ENCODE measurements at regions not wholly inside any gene's neighbourhood (a gene's known extent, or its start where the extent isn't known, plus 50 kb on each side); places are given as distances from the start of the nearest gene placed in this dataset.

DNA sequence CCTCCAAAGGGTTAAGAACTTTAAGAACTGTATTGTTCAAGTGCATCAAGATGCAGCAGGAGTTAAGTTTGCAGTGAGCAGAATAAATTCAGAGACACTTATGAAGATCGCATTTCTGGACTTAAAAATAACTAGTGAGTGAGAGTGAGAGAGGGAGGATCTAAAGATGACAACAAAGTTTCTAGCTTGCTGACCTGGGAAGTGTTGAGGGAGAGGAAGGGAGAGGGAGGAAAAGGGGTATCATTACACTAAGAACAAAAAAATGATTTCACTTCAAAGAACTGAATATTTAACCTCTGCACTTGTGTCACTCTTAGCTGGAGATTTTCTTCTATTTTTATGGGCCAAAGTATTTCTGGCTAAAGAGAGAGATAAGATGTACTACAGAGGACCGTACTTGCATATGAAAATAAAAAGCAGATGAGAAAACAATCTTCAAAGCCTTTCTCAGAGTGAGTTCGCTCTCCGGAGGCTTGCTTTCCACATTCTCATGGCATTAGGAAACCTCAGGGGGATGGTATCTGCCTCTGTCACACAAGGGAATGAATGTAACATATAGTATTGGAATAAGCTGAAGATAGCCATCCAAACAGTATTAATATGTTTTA is 91.4 kb upstream of the TJP1 start:
- no peak for DNase-seq

DNA sequence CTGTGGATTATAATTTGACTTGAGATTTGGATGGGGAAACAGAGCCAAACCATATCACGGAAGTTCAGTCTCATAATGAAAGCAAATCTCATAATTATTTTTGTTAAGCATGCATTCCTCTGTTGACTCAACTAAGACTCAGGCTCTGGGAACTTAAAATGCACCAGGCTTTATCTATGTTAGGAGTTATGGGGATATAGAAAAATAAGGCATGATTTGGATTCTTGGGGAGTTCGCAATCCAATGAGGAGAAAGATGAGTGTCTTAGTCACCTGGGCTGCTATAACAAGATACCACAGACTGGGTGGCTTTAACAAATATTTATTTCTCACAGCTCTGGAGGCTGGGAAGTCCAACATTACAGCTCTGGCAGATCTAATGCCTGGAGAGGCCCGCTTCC is 89.4 kb upstream of the TJP1 start:
- DNase-seq: no peak

DNA sequence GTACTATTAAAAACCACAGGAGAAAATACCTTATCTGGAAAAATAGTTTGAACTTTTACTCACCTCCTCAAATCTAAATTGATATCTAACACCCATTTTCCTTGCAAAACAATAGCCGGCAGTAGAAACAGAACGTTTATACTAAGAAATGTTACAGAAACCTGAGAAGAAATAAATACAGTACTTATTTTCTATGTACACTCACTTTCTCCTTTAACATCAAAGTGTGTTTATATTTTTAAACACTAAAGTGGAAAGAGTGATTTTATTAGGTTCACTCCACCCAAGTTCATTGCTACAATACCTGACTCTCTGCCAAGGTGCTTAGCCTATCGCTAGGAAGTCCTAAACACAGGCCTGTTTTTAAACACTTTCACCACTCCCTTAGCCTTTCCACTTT is 87.8 kb upstream of the TJP1 start:
- no peak for DNase-seq

DNA sequence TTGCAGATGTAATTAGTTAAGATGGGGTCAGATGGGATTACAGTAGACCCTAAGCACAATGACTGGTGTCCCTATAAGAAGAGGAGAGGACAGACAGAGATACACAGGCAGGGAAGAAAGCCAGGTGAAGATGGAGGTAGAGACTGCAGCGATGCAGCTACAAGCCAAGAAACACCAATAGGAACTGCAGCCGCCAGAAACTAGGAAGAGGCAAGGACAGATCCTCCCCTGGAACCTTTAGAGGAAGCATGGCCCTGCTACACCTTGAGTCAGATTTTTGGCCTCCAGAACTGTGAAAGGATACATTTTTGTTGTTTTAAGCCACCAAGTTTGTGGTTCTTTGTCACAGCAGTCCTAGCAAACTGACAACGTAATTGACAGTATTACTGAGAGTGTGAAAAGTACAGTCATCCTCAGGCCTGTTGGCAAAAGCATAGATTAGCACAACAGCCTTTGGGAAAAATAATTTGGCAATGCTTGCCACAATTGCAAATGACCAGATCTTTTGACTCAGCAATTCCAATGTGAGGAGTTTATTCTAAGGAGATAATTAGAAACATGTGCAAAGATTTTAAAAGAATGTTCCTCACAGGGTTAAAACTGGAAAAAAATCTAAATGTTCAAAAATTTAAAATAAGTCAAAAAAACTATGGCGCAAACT is 82.6 kb upstream of the TJP1 start:
- no peak for DNase-seq

DNA sequence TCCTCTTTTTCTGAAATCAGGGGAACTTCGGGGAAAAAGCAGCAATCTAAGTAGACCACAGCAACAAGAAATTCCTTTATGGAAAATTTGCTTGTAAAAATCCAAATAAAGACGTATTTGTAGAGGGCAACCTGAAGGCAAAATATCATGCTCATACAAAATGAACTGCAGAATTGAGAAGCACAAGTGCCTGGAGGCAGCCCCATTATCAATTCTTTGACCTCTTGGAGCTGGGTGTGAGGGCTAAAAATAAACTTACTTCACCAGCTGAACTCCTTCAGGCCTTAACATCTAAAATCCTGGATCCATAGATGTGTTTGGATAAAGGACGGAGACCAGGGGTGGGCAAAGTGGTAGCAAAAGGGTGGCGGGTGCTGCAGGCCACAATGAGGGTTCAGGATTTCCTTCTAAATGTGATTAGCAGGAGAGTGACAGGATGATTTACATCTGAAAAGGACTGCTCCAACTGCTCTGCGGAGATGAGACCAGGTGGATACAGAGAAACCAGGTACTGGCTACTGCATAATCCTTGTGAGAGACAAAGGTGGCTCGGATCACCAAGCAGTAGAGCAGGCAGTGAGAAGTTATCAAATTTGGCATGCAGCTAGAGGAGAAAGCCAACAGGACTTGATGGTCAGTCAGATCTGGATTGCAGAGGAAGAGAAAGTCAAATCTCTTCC is 81.7 kb upstream of the TJP1 start:
- DNase-seq: no peak

DNA sequence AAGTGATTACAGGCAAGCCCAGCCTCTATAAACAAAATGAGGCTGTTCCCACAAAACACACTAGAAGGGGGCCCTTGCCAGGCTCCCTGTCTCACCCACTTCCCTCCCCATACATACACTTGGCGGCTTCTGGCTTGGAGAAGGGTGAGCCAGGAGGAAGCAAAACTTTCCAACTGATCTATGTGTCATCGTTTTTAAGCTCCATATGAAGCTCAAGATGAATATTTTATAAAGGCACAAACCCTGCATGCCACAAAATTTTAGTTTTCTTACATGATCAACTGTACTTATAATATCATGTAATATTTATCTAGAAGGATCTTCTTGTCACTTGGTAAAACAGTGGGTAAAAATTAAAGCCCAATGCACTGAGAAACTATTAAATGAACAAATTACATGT is 80.8 kb upstream of the TJP1 start:
- no peak for DNase-seq

DNA sequence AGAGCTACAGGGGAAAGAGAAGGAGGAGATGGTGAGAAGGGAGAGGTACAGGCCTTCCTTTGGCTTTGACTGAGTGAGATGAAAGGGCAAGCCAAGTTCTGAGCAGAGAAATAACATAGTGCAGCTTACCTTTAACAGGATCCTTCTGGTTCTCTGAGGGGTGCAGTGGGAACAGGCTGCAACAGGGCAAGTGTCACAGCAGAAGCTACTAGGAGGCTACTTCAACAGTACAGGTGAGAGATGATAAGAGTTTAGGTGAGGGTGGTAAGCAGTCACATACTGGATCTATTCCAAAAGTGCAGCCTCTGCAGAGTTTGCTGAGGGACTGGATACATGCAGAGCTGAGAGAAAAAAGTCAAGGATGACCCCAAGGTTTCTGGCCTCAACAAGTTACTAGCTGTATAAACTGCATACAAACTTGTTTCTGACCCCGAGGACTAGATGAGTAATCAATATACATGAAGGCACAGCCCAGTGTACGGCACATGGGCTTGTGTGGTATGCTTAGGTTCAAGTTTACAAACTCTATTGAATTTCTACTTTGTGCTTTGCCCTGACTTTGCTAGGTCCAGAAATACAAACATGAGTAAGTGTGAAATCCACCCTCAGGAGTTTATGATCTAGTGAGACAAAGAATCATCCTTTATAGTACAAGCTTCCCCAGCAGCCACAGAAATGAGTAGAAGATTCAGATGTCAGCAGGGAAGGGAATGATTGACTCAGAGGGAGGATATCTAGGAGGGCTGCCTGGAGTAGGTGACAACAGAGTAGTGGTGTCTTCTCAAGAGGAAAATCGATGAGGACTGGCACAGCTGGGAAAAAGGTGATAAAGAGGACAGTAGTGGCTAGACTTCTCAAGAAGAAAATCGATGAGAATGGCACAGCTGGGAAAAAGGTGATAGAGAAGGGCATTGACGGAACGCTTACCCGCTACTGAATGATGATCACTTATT is 78.2 kb upstream of the TJP1 start:
- DNase-seq: no peak

DNA sequence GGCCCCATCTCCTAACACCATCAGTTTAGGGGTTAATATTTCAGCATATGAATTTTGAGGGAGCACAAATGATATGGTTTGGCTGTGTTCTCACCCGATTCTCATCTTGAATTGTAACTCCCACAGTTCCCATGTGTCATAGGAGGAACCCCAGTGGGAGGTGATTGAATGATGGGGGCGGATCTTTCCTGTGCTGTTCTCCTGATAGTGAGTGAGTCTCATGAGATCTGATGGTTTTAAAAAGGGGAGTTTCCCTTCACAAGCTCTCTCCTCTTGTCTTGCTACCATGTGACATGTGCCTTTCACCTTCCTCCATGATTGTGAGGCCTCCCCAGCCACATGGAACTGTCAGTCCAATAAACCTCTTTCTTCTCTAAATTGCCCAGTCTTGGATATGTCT is 73.8 kb upstream of the TJP1 start:
- no peak for DNase-seq

DNA sequence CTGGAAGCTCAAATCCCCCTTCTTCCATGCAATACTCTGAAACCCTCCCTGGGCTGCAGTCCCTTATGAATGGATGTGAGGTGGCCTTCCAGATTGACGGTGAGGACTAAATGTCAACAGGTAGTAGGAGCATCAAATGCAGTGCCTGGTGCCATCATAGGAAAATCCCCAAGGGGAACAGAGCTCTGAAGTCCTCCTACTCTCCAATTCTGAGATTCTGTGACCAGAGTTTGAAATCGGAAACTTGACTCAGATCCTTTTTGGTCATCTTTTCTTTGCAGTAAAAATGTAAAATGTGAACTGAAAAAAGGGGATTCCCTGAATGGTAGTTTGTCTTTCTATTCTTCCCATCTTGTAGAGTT is 68.8 kb upstream of the TJP1 start:
- no peak for DNase-seq

DNA sequence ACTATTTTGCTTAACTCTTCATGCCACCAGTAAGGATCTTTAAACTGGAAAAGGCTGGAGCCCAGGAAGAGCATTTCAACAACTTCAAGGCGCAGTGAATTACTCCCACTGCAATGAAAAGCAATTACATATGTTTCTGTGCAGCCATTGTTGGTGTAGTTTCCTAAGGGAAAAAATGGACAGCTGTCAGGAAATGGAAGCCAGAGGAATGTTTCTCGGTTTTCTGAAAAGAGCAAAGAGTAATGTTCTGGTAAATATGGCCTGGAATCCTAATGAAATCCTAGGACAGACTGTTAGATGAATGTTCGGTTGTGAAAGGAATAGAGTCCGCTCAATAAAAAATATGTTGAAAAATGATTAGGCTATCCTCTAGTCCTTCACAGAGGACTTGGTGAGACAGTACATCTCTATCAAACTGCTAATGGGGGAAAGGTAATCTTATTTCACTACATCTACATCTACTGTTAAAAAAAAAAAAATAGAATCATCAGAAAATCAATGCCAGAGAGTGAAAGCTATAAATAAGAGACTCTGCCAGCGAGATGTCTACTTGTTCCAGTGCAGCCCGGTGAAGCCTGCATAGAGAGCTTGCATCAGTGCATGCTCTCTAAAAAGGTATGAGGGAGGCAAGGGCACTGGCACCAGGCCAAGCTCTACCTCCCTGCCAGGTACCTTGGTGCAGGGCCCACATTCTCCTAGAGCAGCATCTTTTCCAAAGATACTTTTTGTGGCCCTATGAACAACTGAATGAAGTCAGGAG is 68.2 kb upstream of the TJP1 start:
- DNase-seq: no peak

DNA sequence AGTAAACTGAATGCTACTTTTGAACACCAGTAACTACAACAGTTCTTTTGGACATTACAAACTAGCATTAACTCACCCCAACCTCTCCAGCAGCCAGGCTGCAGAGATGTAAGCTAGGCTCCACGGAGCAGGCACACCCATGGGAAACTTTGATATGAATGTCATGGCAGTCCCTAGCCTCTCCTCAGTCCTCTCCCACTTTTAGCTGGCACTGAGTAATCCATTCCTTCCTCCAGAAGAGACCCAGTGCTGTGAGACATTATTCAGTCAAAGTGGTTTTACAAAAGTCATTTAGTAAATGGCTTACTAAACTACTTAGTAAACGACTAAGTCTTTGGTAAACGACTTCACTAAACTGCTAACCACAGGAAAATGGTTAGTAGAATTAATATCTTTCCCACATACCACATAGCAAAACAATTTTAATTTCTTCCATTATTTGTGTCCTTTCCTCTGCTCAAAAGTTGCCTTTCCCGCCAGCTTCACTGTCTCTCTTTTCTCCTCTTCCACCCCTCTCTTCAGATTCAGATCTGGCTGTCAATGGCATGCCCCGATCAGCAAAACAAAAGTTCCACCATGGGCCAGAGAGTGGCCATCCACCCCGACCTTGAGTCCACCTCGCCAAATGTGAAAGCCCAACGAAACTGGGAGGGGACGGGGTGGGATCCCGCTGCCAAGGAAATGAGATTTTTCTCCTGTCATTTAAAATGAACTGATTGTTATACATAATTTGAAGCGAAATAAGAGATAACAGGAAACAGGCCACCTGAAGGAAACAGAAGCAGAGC is 67.5 kb upstream of the TJP1 start:
- no peak for DNase-seq

DNA sequence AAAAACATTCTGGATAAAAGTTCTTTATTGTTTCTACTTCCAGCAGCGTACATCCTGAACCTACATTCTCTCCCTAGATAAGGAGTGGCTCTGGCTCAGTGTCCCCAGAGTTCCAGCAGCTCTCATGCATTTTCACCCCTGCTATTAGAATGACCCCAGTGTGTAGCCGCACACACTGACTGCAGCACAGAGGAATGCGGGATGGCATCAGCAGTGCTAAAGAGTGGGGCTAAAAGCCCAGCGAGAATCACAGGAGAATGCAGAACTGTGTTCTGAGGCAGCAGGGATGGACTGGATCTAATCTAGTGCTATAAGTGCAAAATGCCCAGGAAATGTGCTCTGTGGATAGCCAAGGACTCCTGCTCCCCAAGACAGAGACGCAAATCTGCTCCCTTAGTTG is 66.4 kb upstream of the TJP1 start:
- no peak for DNase-seq

DNA sequence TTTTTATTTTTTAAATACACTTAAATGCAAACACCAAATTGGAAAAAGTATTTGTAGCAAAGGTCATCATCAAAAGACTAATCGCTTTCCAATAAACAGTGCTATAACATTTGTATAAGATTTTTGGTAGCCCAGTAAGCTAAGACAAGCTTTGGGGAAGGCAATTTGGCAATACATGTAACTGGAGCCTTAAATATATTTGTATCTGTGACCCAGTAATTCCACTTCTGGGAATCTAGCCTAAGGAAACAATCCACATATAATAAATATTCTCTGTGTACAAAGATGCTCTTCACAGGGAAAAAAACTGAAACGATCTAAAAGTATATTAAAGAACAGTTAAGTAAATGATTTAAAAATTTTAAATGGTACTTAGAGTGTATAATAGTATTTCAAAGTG is 65.5 kb upstream of the TJP1 start:
- DNase-seq: no peak

DNA sequence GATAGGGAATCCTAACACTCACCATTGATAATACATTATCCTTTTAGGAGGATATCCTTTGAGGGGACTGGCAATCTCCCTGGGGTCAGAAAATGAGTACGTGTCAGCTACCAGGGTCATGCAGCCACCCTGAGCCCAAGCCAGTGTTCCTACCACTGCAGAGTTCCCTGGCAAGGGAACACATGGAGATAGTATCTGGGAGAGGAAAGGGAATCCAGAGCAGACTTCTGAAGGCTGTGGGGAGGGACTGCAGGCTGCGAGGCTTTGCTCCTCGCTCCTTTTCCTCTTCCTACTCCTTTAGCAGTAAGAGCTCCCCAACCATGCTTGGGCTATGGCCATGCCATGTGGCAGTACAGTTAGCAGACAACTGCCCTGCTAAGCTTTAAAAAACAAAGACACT is 62.9 kb upstream of the TJP1 start:
- no peak for DNase-seq

DNA sequence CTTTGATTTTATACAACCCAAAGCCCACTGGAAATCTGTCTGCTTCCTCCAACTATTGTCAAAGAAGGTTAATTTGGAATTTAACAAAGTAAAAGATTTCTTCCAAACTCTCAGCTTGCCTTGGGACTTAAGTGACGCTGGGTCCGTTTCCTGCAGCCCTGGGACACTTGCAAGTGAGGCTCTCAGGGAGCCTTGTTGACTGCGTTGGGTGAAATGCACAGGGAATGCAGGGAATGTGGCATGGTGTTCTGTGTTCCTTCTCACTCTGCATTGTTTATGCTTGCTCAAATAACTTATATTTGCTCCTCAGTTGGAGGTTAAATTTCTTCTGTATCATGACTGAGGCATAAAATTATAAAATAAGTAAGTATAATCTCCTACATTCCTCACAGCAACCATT is 60.9 kb upstream of the TJP1 start:
- no peak for DNase-seq

DNA sequence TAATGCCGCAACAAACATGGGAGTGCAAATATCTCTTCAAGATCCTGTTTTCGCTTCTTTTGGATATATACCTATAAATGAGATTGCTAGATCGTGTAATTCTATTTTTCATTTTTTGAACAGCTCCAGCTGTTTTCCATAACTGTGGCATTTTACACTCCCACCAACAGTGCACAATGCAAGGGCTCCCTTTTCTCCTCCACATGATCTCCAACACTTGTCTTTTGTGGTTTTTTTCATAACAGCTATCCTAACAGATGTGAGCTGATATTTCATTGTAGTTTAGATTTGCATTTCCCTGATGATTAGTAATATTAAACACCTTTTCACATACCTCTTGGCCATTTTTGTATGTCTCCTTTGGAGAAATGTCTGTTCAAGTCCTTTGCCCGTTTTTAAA is 58.6 kb upstream of the TJP1 start:
- no peak for DNase-seq

DNA sequence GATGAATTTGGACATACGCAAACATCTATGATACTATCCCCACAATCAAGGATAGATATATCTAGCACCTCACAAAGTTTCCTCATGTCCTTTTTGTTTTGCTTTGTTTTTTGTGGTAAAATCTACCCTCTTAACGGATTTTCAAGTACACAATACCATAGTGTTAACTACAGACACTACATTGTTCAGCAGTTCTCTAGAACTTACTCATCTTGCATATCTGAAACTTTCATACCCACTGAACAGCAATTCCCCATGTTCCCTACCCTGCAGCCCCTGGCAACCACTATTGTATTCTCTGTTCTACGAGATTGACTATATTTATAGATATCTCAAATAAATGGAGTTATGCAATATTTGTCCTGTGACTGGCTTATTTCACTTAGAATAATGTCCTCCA is 58.1 kb upstream of the TJP1 start:
- no peak for DNase-seq

DNA sequence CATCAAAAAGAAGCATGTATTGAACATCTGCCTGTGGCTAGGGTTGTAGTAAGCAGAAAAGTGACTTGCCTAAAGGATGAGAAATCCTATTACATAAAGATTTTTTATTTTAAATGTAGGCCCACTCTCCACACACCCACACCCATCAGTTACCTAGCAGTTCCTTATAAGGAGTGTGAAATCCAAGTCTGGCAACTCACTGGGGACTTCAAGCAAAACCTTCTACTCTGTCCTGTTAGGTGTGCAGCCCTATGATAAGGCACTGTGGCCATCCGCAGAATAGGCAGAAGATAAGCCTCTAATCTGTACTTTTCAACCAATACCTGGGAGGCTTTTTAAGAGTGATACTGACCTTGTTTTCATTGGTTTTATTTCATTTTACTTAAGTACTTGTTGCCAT is 52.7 kb upstream of the TJP1 start:
- DNase-seq: no peak

DNA sequence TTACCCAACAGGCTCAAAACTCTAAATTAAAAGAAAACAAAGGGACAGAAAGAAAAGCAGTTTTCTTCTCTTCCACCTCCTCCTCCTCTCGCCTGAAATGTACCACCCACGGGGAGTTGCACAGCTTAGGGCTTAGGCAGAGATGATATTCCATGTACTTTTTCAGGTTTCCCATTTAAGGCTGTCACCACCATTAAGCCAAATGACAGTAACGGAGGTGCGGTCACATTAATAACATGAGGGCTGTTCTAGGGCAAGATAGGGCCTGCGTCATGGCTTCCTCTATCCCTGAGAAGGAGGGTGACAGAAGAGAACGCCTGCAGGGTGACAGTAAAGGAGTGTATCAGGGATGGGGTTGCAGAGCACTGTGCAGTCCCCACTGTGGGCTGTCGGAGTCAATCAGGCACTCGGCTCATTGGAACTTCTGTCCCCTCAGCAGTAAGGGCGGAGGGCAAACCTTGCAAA is 51.7 kb upstream of the TJP1 start:
- DNase-seq: no peak

DNA sequence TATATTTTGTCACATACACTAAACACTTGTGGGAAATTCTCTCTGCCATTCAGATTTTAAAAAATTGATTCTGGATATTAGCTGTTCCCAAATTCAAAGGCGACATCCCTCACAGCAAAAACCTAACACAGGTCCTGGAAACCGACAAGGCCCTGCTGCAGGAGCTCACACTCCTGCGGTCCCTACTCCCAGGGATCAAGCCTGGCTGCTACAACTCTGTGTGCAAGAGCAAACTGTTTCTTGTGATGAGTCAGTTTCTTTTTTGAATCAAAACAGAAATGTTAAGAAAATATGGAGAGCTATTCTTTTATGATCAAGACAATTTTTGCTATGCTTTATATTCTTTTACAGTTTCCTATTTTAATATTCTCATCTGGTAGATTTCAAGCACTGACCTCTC is 51.0 kb upstream of the TJP1 start:
- DNase-seq: no peak

DNA sequence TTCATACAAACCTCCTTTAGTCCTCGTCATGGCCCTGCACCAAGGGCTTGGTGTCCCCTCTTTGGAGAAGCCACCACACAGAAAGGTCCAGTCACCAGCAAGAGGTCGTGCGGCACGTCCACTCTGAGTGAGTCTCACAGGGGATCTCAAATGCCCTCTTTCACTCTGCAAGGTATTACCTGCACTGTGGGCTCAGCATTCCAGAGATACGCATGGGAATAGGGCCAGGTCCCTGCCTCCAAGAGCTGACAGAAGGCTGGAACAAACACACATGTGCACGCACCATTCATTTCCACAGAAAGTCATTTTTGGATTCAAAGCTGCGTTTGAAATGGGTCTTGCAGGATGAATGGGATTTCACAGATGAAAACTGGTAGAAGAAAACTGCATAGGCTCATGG is 50.4 kb upstream of the TJP1 start:
- DNase-seq: no peak

Data from activated naive CD4-positive, alpha-beta T cell (primary cell).